HCT116 (cell line): ENCODE measurements at regions not wholly inside any gene's neighbourhood (a gene's known extent, or its start where the extent isn't known, plus 50 kb on each side); places are given as distances from the start of the nearest gene placed in this dataset.

Experiments
- ATAC-seq: fragments of 200-7000 bp; cut with Tn5 transposase; 2 replicates; pipeline ENCODE4 v1.9.1; 2020; ENCODE audit warnings: mild to moderate bottlenecking, moderate library complexity
- BruUV-seq: library from RNA; stranded (reverse); fragments of 400-500 nt; replicated peaks from 2 replicates; lab custom pipeline; 2021; lab: Mats Ljungman, UMichigan
- CTCF ChIA-PET: fragments of 300-600 bp; sonication (Branson Sonifier 250); formaldehyde crosslinking; loops from one replicate; lab custom pipeline; 2021; ENCODE audit warnings: antibody characterized with exemption; lab: Charles Lee
- POLR2A ChIA-PET: fragments of 300-600, 350-600 bp; sonication (Branson Sonifier 250); formaldehyde crosslinking; loops from one replicate; lab custom pipeline; 2021; ENCODE audit warnings: antibody characterized with exemption; lab: Charles Lee
- RAD21 ChIA-PET, 2 experiments: fragments of 300-600 bp; sonication (Branson Sonifier 250); formaldehyde crosslinking; loops; one replicate each; lab custom pipeline; 2023; ENCODE audit warnings: low total read pairs in 2 of 2; ENCODE audit not compliant: uncharacterized antibody in 2 of 2, unreplicated experiment in 2 of 2, low non-redundant PET in 1 of 2; lab: Charles Lee
- DNase-seq: peaks from one replicate; pipeline ENCODE4 v3.0.0-alpha.2; 2010; ENCODE audit warnings: low read depth, low spot score
- H2AFZ ChIP-seq: fragments of 200-600 bp; shearing (Covaris generic), sonication (generic); 2 replicates; pipeline ENCODE4 v1.6.1; 2017; ENCODE audit warnings: low read depth, mixed run types, mixed read lengths, antibody characterized with exemption, low read length; ENCODE audit not compliant: poor library complexity, severe bottlenecking
- H3K27ac ChIP-seq: 2 replicates; pipeline ENCODE4 v1.5.1; 2012; ENCODE audit warnings: low read depth, low read length
- H3K27me3 ChIP-seq: fragments of 200-600 bp; sonication (generic); 2 replicates; pipeline ENCODE4 v1.6.1; 2016; ENCODE audit warnings: mixed run types, low read length, mixed read lengths; ENCODE audit not compliant: insufficient read depth
- H3K36me3 ChIP-seq, 2 experiments: fragments of 200-500 bp in 1 of 2; fragments of 200-600 bp in 1 of 2; sonication (Bioruptor generic) in 1 of 2; sonication (generic) in 1 of 2; 2 replicates each; pipeline versions ENCODE4 v1.5.1 to v1.6.1; 2014 to 2016; ENCODE audit warnings: low read length in 2 of 2, inconsistent platforms in 1 of 2, mixed read lengths in 1 of 2, mixed run types in 1 of 2; ENCODE audit not compliant: insufficient read depth in 2 of 2, control insufficient read depth in 1 of 2
- H3K4me1 ChIP-seq, 2 experiments: fragments of 200-600 bp in 1 of 2; sonication (generic) in 1 of 2; 2 replicates each; pipeline versions ENCODE4 v1.5.1 to v1.6.1; 2012 to 2017; ENCODE audit warnings: low read length in 2 of 2, inconsistent platforms in 1 of 2, mild to moderate bottlenecking in 1 of 2, mixed read lengths in 1 of 2, mixed run types in 1 of 2, moderate library complexity in 1 of 2; ENCODE audit not compliant: insufficient read depth in 2 of 2, control insufficient read depth in 1 of 2
- H3K4me2 ChIP-seq: fragments of 200-600 bp; sonication (generic); 2 replicates; pipeline ENCODE4 v1.6.1; 2017; ENCODE audit warnings: mixed run types, low read length, mixed read lengths
- H3K4me3 ChIP-seq, 2 experiments: fragments of 200-600 bp in 1 of 2; sonication (generic) in 1 of 2; replicated peaks in 1 of 2; 2 replicates each; pipeline ENCODE4 v1.5.1; 2011 to 2016; ENCODE audit warnings: low read length in 2 of 2, control low read depth in 1 of 2, low read depth in 1 of 2, mild to moderate bottlenecking in 1 of 2, mixed read lengths in 1 of 2, mixed run types in 1 of 2
- H3K79me2 ChIP-seq: fragments of 200-600 bp; sonication (generic); 2 replicates; pipeline ENCODE4 v1.6.1; 2017; ENCODE audit warnings: mild to moderate bottlenecking, mixed run types, low read length, moderate library complexity, mixed read lengths; ENCODE audit not compliant: insufficient read depth
- H3K9ac ChIP-seq: fragments of 200-600 bp; sonication (generic); 2 replicates; pipeline ENCODE4 v1.6.1; 2016; ENCODE audit warnings: low read length, mixed read lengths
- H3K9me2 ChIP-seq: fragments of 200-600 bp; sonication (generic), shearing (Covaris generic); 2 replicates; pipeline ENCODE4 v1.6.1; 2017; ENCODE audit warnings: mixed run types, mild to moderate bottlenecking, moderate library complexity; ENCODE audit not compliant: insufficient read depth
- H3K9me3 ChIP-seq, 2 experiments: fragments of 200-500 bp in 1 of 2; fragments of 200-600 bp in 1 of 2; sonication (Bioruptor generic) in 1 of 2; sonication (generic) in 1 of 2; 2 replicates each; pipeline ENCODE4 v1.6.1; 2014 to 2017; ENCODE audit warnings: low read length in 2 of 2, mixed read lengths in 2 of 2, inconsistent platforms in 1 of 2, low read depth in 1 of 2, mild to moderate bottlenecking in 1 of 2, mixed run types in 1 of 2, moderate library complexity in 1 of 2; ENCODE audit not compliant: control insufficient read depth in 1 of 2, insufficient read depth in 1 of 2
- H4K20me1 ChIP-seq: fragments of 200-600 bp; sonication (generic), shearing (Covaris generic); 2 replicates; pipeline ENCODE4 v1.6.1; 2017; ENCODE audit warnings: mixed run types, mild to moderate bottlenecking, moderate library complexity; ENCODE audit not compliant: insufficient read depth
- CBX3 ChIP-seq: IDR thresholded peaks from 2 replicates; pipeline ENCODE4 v1.6.1; 2012; ENCODE audit warnings: low read depth
- EGR1 ChIP-seq: IDR thresholded peaks from 2 replicates; pipeline ENCODE4 v1.6.1; 2012; ENCODE audit warnings: low read depth
- ELF1 ChIP-seq: IDR thresholded peaks from 2 replicates; pipeline ENCODE4 v1.6.1; 2012; ENCODE audit warnings: low read depth, borderline replicate concordance
- EZH2phosphoT487 ChIP-seq: fragments of 200-600 bp; IDR thresholded peaks from 2 replicates; pipeline ENCODE4 v1.6.1; 2018; ENCODE audit warnings: antibody characterized with exemption, borderline replicate concordance
- FOSL1 ChIP-seq: IDR thresholded peaks from 2 replicates; pipeline ENCODE4 v1.6.1; 2012; ENCODE audit warnings: low read depth
- JUND ChIP-seq: IDR thresholded peaks from 2 replicates; pipeline ENCODE4 v1.6.1; 2012
- MAX ChIP-seq: IDR thresholded peaks from 2 replicates; pipeline ENCODE4 v1.6.1; 2012
- POLR2AphosphoS5 ChIP-seq: IDR thresholded peaks from 2 replicates; pipeline ENCODE4 v1.6.1; 2011; ENCODE audit warnings: mild to moderate bottlenecking, low read depth, low read length, moderate library complexity
- RAD21 ChIP-seq: IDR thresholded peaks from 2 replicates; pipeline ENCODE4 v1.6.1; 2012; ENCODE audit warnings: low read depth, mild to moderate bottlenecking
- REST ChIP-seq: IDR thresholded peaks from 2 replicates; pipeline ENCODE4 v1.6.1; 2012; ENCODE audit warnings: low read depth
- SRF ChIP-seq: IDR thresholded peaks from 2 replicates; pipeline ENCODE4 v1.6.1; 2012; ENCODE audit warnings: low read depth
- TCF7L2 ChIP-seq: IDR thresholded peaks from 2 replicates; pipeline ENCODE4 v1.7.0; 2011; ENCODE audit warnings: borderline replicate concordance, inconsistent platforms; ENCODE audit not compliant: insufficient read depth, insufficient read length; ENCODE audit errors: extremely low read depth
- YY1 ChIP-seq: IDR thresholded peaks from 2 replicates; pipeline ENCODE4 v1.6.1; 2011; ENCODE audit warnings: low read length, low read depth, moderate library complexity, mild to moderate bottlenecking; ENCODE audit not compliant: insufficient replicate concordance; ENCODE audit errors: extremely low read depth
- ZBTB33 ChIP-seq: IDR thresholded peaks from 2 replicates; pipeline ENCODE4 v1.6.1; 2011; ENCODE audit warnings: mild to moderate bottlenecking, low read length, moderate library complexity; ENCODE audit not compliant: insufficient replicate concordance; ENCODE audit errors: extremely low read depth
- ZFX ChIP-seq: fragments of 450-650 bp; IDR thresholded peaks from 2 replicates; pipeline ENCODE4 v1.6.1; 2017
- ZNF274 ChIP-seq: fragments of 200-500 bp; sonication (Bioruptor generic); IDR thresholded peaks from 2 replicates; pipeline ENCODE4 v1.6.1; 2014; ENCODE audit warnings: mild to moderate bottlenecking, low read depth, low read length, inconsistent platforms
- intact Hi-C: fragments of 100-400 bp; cut with micrococcal nuclease; formaldehyde crosslinking; loops from 2 replicates; pipeline ENCODE4 v1.10.0; 2022

- RAD21 ChIA-PET = no interaction called here
Observed at GRCh38 chr6:133585978-133586377, 302.9 kb upstream of the TCF21 start.

More at GRCh38 chr6:133585978-133586377, 302.9 kb upstream of the TCF21 start:
- Histone ChIP-seq H3K9me3 (no peaks in the 10 kb centered on the region), H3K79me2 (no peaks in the 10 kb centered on the region), H2AFZ (no peak overlapping the region), H3K27ac (peak overlapping the region; percentile 33; the same call in 1 of the 2 replicates), H3K9me2 (no peaks in the 10 kb centered on the region), H3K36me3 (no peaks in the 10 kb centered on the region), H3K27me3 (no peaks in the 10 kb centered on the region), H3K4me1 (peaks cover 0 to 11% of the 10 kb centered on the region in 2 experiments; a peak in 1 of 4 replicates), H3K4me3 (no peak overlapping the region), H3K9ac (no peak overlapping the region), H3K4me2 (no peak overlapping the region), H4K20me1 (no peaks in the 10 kb centered on the region)
- intact Hi-C loops = loop anchor here (5.0 kb wide), 1 partner anchor 311 kb away; no protein-coding TSS in a partner anchor
- ChIA-PET CTCF (no interaction called here), POLR2A (no interaction called here)
- ATAC-seq (no peak), DNase-seq (no peak)
- no peak for TF ChIP-seq MAX
- TF ChIP-seq FOSL1 = no peak
- no peak for TF ChIP-seq ZBTB33
- no peak for TF ChIP-seq RAD21
- no peak for TF ChIP-seq YY1
- no peak for TF ChIP-seq ZNF274
- no peak for TF ChIP-seq TCF7L2
- no peak for TF ChIP-seq SRF
- TF ChIP-seq REST = no peak
- no peak for TF ChIP-seq EZH2phosphoT487
- no peak for TF ChIP-seq ELF1
- TF ChIP-seq JUND = no peak
- TF ChIP-seq CBX3 = no peak
- TF ChIP-seq POLR2AphosphoS5 = no peak
- TF ChIP-seq ZFX = no peak
- TF ChIP-seq EGR1 = no peak
- BruUV-seq = no TSS peak
